ENCODE measurements at regions not wholly inside any gene's neighbourhood (a gene's known extent, or its start where the extent isn't known, plus 50 kb on each side); places are given as distances from the start of the nearest gene placed in this dataset.

- H3K27ac ChIP-seq (ENCODE audit: extremely low read depth, low read depth, low read length), result no peak overlapping the region
- H3K4me3 ChIP-seq (ENCODE audit: low read depth, low read length), result no peak overlapping the region
- POLR2A ChIA-PET, result no interaction called here
- H3K36me3 ChIP-seq (ENCODE audit: control insufficient read depth in 2 of 2, insufficient read depth in 1 of 2, low read length in 2 of 2), result no peaks in the 10 kb centered on the region
- TF ChIP-seq ZNF777 (tag by site-specific recombination; IDR thresholded peaks at IDR 0.05; ENCODE audit: borderline replicate concordance) (no peak), ZNF785 (tag by site-specific recombination; IDR thresholded peaks at IDR 0.05) (no peak), ZNF280D (tag by site-specific recombination; IDR thresholded peaks at IDR 0.05) (no peak), ZNF2 (tag by site-specific recombination; IDR thresholded peaks at IDR 0.05) (no peak), TCF7L2 (IDR thresholded peaks at IDR 0.05; ENCODE audit: borderline replicate concordance, low read depth, low read length) (no peak), ZNF266 (tag by site-specific recombination; IDR thresholded peaks at IDR 0.05; ENCODE audit: low read depth) (no peak), ZNF555 (tag by site-specific recombination; conservative IDR thresholded peaks at IDR 0.05) (no peak), ZNF768 (tag by site-specific recombination; IDR thresholded peaks at IDR 0.05) (no peak)
- no peaks in the 10 kb centered on the region for H3K4me1 ChIP-seq (ENCODE audit: control insufficient read depth, insufficient read depth, low read length)
- H3K9me3 ChIP-seq (ENCODE audit: control insufficient read depth, insufficient read depth, low read depth, low read length), result no peaks in the 10 kb centered on the region
- CTCF ChIA-PET, result no interaction called here
Measured at GRCh38 chr2:225340923-225341322, 58.6 kb upstream of the NYAP2 start.

- Histone ChIP-seq H3K27ac (ENCODE audit: extremely low read depth, low read depth, low read length) (no peak overlapping the region), H3K4me1 (ENCODE audit: control insufficient read depth, insufficient read depth, low read length) (0 out of 2 replicates have a peak, but pooled peaks cover 3% of the 10 kb centered on the region), H3K4me3 (ENCODE audit: low read depth, low read length) (no peak overlapping the region), H3K36me3 (ENCODE audit: control insufficient read depth in 2 of 2, insufficient read depth in 1 of 2, low read length in 2 of 2) (no peaks in the 10 kb centered on the region), H3K9me3 (ENCODE audit: control insufficient read depth, insufficient read depth, low read depth, low read length) (no peaks in the 10 kb centered on the region)
- ChIA-PET CTCF (interaction anchor here (0.6 kb wide), 1 partner anchor 152 kb away, joined by 3 read pairs; no protein-coding TSS in a partner anchor), POLR2A (no interaction called here)
- TF ChIP-seq ZIC2 (tag by site-specific recombination; IDR thresholded peaks at IDR 0.05) (no peak), ZBTB10 (tag by site-specific recombination; IDR thresholded peaks at IDR 0.05) (no peak), ZNF792 (tag by site-specific recombination; IDR thresholded peaks at IDR 0.05) (no peak), MEIS1 (CRISPR knock-in tag; IDR thresholded peaks at IDR 0.05; ENCODE audit: borderline replicate concordance) (no peak), PRDM4 (tag by site-specific recombination; IDR thresholded peaks at IDR 0.05) (no peak), ZNF501 (tag by site-specific recombination; IDR thresholded peaks at IDR 0.05) (no peak), ZNF610 (tag by site-specific recombination; IDR thresholded peaks at IDR 0.05; ENCODE audit: borderline replicate concordance) (no peak), GLIS1 (tag by site-specific recombination; IDR thresholded peaks at IDR 0.05) (no peak), KLF8 (tag by site-specific recombination; IDR thresholded peaks at IDR 0.05) (no peak), ZNF623 (tag by site-specific recombination; IDR thresholded peaks at IDR 0.05) (no peak), ZNF544 (tag by site-specific recombination; IDR thresholded peaks at IDR 0.05) (no peak), ZFP41 (tag by site-specific recombination; IDR thresholded peaks at IDR 0.05; ENCODE audit: borderline replicate concordance) (no peak), ZBTB21 (tag by site-specific recombination; IDR thresholded peaks at IDR 0.05) (no peak)
Measured at GRCh38 chr2:225337183-225337582, 62.3 kb upstream of the NYAP2 start.

Data from HEK293 (cell line).